OCI-M1 (cell line): ENCODE measurements at regions not wholly inside any gene's neighbourhood (a gene's known extent, or its start where the extent isn't known, plus 50 kb on each side); places are given as distances from the start of the nearest gene placed in this dataset.
"Not testable (repeated sequence)": the region's sequence is repeated elsewhere in the genome, so short reads cannot be mapped to it uniquely, and the experiment has no call there.

ENCODE experiments used
- DNase-seq: peaks from one replicate; lab custom pipeline; 2025; lab: John Stamatoyannopoulos, UW

DNA sequence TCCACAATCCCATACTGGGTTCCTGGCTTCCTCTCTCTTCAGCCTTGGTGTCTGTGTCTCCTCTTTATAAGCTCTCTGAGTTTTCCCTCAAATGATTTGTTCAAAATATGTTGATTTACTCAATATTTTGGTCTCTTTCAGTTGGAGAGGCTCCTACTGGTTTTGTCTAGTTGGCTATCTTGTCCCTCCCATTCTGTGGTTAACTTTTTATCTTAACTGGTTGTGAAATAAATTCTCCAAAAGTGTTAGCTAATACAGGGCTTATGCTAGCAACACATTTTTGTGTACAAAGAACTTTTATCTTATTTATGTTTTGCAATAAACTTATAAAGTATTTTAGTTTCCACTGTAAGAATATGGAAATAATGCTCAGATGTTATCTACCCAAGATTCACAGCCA lies 200.9 kb downstream of the AASDHPPT start:
- DNase-seq: peak; percentile 17

DNA sequence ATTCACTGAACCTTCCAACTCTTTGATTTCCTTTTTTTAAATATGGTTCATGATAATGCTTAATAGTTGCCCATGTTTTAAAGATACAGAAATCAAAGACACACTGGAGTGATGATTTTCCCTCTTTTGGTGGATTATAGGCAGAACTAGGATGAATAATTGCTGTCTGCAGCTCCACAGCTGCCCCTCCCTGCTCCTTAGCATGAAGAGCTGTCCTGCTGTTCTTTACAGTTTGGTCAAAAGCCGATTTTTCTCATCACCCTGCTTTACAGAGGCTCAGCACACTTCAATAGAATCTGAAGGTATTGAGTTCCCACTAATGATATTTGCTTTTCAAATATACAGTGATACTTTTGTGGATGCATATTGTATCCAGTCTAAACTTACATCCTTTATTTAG lies 202.6 kb downstream of the AASDHPPT start:
- no peak for DNase-seq

DNA sequence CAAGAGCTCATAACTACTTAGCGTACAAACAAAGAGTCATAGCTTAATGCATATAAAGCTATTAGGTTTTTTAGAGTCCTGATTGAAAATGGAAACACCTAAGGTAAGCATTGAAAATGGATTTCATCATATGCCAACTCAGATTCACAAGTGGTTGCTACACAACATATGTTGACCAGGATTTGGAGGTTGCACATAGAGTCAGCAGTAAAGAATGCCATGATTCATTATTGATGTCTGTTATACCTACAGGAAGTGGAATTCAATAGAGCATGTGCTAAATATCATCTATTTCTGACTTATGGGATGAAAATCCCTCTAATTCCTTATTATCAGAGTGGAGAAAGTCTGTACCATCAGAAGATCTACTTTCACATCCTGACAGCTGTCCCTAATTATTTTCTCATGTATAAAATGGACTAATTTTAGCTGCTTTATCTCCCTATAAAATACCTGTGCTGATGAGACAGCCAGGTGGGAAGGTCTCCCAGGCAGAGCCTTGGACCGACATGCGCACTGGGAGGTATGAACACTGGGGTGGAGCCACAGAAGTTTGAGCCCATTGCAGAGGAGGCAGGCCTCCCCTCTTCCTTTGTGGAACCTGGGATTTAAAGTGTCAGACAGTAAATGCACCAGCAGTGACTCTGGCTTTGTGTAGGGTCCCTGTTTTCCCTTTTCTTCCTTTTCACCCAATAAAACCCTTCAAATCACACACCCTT lies 204.2 kb downstream of the AASDHPPT start:
- no peak for DNase-seq

DNA sequence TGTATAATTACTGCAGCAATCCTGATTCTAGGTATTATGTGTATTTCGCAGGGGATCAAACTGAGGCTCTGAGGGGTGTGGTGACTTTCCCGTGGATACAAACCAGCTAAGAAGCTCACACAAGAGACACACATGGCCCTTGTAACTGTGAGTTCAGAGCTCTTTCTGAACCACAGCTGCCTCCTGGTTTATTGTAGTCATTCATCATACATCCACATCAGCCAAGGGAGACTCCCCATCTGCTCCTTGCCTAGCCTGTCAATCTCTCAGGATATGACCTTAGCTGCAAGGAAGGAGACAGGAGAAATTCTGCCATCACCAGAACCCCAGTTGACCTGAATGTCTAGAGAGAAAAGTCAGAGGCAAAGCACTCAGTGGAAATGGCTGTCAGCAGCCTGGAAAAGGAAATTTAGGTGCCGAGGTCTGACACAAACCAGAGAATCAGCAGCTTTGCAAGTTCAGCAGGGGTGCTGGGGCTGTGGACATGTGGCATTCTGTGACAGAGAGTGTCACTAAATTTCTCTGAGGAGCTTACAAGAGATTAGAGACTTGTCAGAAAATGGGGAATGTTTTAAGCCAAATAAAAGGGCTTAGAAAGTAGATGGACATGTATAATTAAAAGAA lies 209.5 kb downstream of the AASDHPPT start:
- DNase-seq: no peak

GRCh38 chr11:106288057-106288456 lies 210.6 kb downstream of the AASDHPPT start:
- no peak for DNase-seq

- DNase-seq: no peak
Measured at GRCh38 chr11:106288822-106289387, 211.4 kb downstream of the AASDHPPT start.

- DNase-seq: no peak
Measured at GRCh38 chr11:106292526-106292925, 215.1 kb downstream of the AASDHPPT start.

GRCh38 chr11:106295974-106296373 lies 218.5 kb downstream of the AASDHPPT start:
- DNase-seq: no peak

DNA sequence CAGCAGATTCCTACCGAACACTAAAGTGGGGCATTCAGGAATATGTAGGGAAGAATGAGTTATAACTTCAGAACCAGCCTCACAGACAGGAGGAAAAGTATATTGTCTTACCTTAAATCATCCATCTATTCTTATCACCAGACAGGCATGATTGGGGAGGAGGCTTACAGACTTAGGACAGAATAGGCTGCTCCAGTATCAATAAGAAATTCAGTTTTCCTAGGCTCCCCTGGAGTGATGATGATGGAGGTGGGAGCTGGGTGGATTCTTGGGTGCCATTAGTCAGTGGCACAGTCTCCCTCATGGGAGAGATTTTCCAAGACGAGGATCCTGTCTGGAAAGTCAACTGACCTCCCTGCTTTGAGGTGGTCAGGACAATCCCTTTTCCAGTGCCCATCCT lies 225.0 kb downstream of the AASDHPPT start:
- no peak for DNase-seq

DNA sequence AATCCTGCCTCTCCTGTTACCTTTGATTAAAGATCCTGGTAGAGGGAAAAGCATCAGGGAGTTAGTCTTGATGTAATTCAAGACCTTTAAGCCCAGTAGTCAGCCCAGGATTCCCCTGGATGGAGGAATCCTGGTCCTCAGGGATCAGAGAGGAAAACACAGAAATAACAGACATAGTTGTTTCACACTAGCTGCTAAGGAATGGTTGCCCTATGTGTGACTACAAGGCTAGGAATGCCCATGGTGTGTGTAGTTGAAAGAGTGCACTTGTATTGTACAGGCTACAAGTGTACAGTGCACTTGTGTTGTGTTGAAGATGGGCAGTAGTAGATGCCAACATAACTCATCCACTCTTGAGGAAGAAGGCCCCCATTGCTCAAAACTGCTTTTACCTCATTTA lies 226.8 kb downstream of the AASDHPPT start:
- DNase-seq: no peak

DNA sequence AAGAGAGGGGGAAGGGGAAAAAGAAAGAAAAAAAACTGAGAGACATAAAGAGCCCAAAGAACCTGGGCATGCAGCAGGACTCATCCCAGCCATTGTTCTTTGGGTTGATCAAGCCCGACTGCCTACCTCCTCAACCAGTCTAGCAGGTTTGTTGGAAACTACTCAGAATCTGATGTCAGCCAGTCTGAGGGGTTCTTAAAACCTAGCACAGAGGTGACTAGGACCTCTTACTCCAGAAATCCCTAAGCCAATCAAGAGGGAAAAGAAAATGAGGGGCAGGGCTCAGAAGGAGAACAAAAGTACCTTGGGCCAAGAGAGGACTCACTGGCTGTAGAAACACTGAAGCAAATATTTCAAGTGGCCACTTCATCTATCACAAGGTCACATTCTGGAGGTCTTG lies 228.0 kb downstream of the AASDHPPT start:
- no peak for DNase-seq

DNA sequence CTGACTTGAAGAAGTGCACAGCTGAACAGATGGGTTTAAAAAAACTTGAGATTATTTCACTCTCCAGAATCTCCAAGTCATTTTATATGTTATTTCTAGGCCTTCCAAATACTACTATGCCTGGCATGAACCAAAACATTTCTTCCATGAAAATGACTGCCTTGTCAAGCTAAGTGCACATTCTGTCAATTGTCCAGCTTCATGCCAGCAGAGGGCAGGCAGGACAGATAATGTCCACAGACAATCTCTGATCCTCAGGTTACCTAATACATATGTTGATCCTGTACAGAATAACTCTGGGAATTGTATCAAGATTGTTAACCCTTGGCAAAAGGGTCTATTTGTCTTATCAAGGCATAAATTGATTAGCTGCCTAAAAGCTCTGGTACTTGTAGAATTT lies 229.5 kb downstream of the AASDHPPT start:
- DNase-seq: no peak

DNA sequence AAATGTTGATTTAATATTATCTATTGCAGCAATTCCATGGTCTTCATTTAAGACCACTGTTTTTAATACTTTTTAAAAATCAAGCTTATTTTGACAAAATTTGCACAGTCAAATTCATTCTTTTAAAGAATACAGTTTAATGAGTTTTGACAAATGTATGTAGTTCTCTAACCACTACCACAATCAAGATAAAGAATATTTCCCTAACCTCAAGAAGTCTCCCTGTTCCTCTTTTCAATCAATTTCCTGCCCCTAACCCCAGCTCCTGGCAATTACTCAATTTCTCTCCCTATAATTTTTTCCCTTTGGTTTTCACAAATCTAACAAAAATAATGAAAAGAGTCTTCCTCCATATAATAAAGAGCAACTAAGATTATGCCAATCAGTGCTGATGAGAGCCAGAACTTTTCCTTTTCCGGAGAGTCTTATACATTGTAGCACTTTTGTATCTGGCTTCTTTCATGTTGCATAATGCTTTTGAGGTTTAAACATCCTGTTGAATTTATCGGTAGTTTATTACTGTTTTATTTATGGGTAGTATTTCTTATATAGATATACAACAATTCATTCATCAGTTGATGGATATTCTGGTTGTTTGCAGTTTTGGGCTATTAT lies 231.7 kb downstream of the AASDHPPT start:
- no peak for DNase-seq

GRCh38 chr11:106311531-106312230 lies 234.2 kb downstream of the AASDHPPT start:
- DNase-seq: no peak

GRCh38 chr11:106317208-106317773 lies 239.8 kb downstream of the AASDHPPT start:
- not testable (repeated sequence) for DNase-seq

DNA sequence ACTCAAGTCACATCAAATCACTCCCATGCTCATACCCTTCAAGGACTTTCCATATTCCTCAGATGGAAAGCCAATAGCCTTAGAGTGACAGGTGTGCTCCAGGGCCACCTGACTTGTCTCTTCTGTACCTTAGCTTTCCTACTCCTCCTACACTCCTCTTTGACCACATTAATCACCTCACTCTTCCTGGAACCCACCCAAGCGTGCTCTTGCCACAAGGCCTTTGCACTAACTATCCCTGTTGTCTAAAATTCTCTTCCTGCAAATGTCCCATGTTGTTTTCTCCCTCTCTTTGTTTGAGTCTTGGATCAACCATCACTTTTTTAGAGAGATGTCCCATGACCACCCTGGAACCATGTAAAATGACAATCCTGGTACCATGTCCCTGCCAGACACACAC lies 244.1 kb downstream of the AASDHPPT start:
- no peak for DNase-seq

DNA sequence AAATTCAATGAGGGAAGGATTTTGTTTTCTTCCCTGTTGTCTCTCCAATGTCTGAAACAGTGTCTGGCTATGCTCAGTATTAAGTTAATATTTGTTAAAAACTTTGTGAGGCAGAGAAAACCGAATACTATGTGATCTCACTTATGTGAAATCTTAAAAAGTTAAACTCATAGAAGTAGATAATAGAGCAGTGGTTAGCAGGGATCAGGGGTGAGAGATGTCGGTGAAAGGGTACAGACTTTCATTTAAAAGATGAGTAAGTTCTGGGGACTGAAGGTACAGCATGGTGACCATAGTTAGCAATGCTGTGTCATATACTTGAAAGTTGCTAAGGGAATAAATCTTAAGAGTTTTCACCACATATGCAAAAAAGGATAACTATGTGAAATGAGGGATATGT lies 244.6 kb downstream of the AASDHPPT start:
- no peak for DNase-seq

DNA sequence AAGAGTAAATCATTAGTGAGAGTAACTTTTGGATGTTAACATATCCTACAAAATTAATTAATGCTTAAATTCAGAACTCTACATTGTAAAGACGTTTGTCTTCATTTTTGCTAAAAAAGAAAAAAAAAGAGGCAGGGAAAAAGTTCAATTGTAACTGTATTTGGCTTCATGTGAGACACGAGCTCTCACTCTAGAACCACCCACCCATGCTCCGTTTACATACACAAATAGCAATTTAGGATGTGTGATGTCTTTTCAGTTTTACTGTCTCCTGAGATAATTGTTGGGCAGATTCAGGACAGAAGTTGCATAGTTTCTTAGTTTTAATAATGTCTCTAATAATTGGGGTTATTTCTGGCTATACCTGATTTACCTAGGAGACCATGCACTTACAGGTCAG lies 248.6 kb downstream of the AASDHPPT start:
- no peak for DNase-seq

- DNase-seq: no peak
Measured at GRCh38 chr11:106327134-106327533, 249.7 kb downstream of the AASDHPPT start.

DNA sequence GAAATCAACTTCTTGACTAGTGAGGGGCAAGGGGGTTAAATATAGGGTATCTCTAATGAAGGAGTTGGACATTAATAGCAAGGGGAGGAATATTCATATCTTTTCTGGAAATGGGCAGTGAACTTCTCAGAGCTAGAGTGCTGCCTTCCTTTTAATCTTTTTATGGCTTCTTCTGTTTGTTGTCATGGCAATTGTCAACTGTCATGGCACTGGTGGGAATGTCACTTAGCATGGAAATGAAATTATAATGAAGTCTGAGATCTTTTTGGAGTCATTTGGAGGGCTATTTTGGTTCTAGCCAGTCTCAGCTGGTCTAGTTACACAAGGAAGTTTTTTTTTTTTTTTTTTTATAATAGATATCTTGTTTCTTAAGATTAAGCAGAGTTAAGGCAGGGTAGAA lies 250.2 kb downstream of the AASDHPPT start:
- no peak for DNase-seq

GRCh38 chr11:106329273-106330018 lies 252.0 kb downstream of the AASDHPPT start:
- DNase-seq: no peak
